ENCODE measurements at regions not wholly inside any gene's neighbourhood (a gene's known extent, or its start where the extent isn't known, plus 50 kb on each side); places are given as distances from the start of the nearest gene placed in this dataset.

DNA sequence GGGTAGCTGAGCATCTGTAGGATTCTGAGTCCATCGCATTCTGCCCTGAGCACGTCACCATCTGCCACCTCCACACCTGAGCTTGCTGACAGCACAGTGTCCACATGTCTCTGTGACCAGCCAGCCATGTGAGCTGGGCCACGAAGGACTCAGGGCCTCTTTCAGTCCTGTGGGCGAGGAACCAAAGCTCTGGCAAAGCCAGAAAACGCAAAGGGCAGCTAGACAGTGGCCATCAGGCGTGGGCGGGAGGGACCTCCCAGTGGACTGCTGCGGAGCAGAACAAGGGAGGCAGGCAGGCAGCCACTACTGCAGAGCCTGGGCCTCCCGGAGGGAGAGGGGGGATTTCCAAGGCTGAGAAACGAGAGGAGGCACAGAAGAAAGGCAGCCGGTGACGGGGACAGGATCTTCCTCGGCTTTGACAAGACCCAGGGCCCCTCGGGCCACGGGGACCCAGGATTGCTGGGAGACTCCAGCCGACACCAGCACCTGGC lies 274.6 kb upstream of the SALL3 start:
- TF ChIP-seq ZNF274 (IDR thresholded peaks at IDR 0.05; ENCODE audit: low read depth, low read length) (no peak), SUZ12 (IDR thresholded peaks at IDR 0.05; ENCODE audit: extremely low read depth, insufficient read depth, insufficient read length) (no peak)
